ENCODE measurements at regions not wholly inside any gene's neighbourhood (a gene's known extent, or its start where the extent isn't known, plus 50 kb on each side); places are given as distances from the start of the nearest gene placed in this dataset.

GRCh38 chr11:37364246-37364839, 766.3 kb upstream of the RAG2 start:
- no peaks in the 10 kb centered on the region for H3K36me3 ChIP-seq (ENCODE audit: insufficient read depth, low read length)
- H3K9me2 ChIP-seq (ENCODE audit: insufficient read depth, low read length): no peaks in the 10 kb centered on the region
- H4K20me1 ChIP-seq (ENCODE audit: insufficient read depth, low read length): no peaks in the 10 kb centered on the region
- H3K4me2 ChIP-seq (ENCODE audit: low read length): no peak overlapping the region
- no peaks in the 10 kb centered on the region for H3K79me2 ChIP-seq (ENCODE audit: insufficient read depth, low read depth, low read length)
- ChIA-PET CTCF (ENCODE audit: unreplicated experiment) (no interaction called here), POLR2A (no interaction called here)
- no peak overlapping the region for H3K4me3 ChIP-seq (ENCODE audit: low read depth, low read length, poor library complexity, severe bottlenecking)
- intact Hi-C loops (cut with micrococcal nuclease; ENCODE audit: unreplicated experiment): no loop called here
- H3K27ac ChIP-seq (ENCODE audit: low read depth, low read length, poor library complexity, severe bottlenecking): no peak overlapping the region
- no peaks in the 10 kb centered on the region for H3K4me1 ChIP-seq (ENCODE audit: insufficient read depth, low read length, poor library complexity, severe bottlenecking)
- DNase-seq (ENCODE audit: low spot score): no peak
- no TSS peak for BruUV-seq (replicated peaks)
- TF ChIP-seq, protein P1, sequence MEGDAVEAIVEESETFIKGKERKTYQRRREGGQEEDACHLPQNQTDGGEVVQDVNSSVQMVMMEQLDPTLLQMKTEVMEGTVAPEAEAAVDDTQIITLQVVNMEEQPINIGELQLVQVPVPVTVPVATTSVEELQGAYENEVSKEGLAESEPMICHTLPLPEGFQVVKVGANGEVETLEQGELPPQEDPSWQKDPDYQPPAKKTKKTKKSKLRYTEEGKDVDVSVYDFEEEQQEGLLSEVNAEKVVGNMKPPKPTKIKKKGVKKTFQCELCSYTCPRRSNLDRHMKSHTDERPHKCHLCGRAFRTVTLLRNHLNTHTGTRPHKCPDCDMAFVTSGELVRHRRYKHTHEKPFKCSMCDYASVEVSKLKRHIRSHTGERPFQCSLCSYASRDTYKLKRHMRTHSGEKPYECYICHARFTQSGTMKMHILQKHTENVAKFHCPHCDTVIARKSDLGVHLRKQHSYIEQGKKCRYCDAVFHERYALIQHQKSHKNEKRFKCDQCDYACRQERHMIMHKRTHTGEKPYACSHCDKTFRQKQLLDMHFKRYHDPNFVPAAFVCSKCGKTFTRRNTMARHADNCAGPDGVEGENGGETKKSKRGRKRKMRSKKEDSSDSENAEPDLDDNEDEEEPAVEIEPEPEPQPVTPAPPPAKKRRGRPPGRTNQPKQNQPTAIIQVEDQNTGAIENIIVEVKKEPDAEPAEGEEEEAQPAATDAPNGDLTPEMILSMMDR (conservative IDR thresholded peaks at IDR 0.05; ENCODE audit: low read length): no peak
- no peak for TF ChIP-seq EZH2phosphoT487 (IDR thresholded peaks at IDR 0.05; ENCODE audit: borderline replicate concordance, low read depth, low read length)
- no peak overlapping the region for H2AFZ ChIP-seq (ENCODE audit: low read length)
- H3K9me3 ChIP-seq (ENCODE audit: low read length): no peaks in the 10 kb centered on the region

DNA sequence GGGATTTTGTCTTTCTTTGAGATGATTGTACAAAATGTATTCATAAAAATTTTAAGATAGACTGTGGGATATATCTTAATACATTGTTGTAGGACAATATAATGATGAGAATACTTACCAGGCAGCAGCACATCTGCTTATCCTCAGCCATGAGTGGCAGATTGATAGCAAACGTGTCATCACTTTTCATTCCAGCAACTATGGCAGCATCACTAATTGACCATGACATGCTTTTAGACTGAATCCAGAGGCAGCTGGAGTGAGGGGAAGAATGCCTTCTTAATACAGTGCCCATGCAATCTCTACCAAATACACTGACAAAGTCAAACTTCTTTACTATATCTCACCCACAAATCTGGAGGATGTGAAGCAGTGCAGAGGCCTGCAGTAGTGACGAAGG, 755.2 kb upstream of the RAG2 start:
- POLR2A ChIA-PET: no interaction called here
- no peak overlapping the region for H2AFZ ChIP-seq (ENCODE audit: low read length)
- no peak for DNase-seq (ENCODE audit: low spot score)
- CTCF ChIA-PET (ENCODE audit: unreplicated experiment): no interaction called here
- H3K79me2 ChIP-seq (ENCODE audit: insufficient read depth, low read depth, low read length): no peaks in the 10 kb centered on the region
- no peak overlapping the region for H3K4me3 ChIP-seq (ENCODE audit: low read depth, low read length, poor library complexity, severe bottlenecking)
- TF ChIP-seq, protein P1 (conservative IDR thresholded peaks at IDR 0.05; ENCODE audit: low read length): no peak
- no peak for TF ChIP-seq EZH2phosphoT487 (IDR thresholded peaks at IDR 0.05; ENCODE audit: borderline replicate concordance, low read depth, low read length)
- H3K27ac ChIP-seq (ENCODE audit: low read depth, low read length, poor library complexity, severe bottlenecking): no peak overlapping the region
- no peaks in the 10 kb centered on the region for H4K20me1 ChIP-seq (ENCODE audit: insufficient read depth, low read length)
- no peaks in the 10 kb centered on the region for H3K9me3 ChIP-seq (ENCODE audit: low read length)
- intact Hi-C loops (cut with micrococcal nuclease; ENCODE audit: unreplicated experiment): no loop called here
- no peak overlapping the region for H3K4me2 ChIP-seq (ENCODE audit: low read length)
- BruUV-seq (replicated peaks): no TSS peak
- H3K9me2 ChIP-seq (ENCODE audit: insufficient read depth, low read length): no peaks in the 10 kb centered on the region
- no peaks in the 10 kb centered on the region for H3K36me3 ChIP-seq (ENCODE audit: insufficient read depth, low read length)
- H3K4me1 ChIP-seq (ENCODE audit: insufficient read depth, low read length, poor library complexity, severe bottlenecking): no peaks in the 10 kb centered on the region

GRCh38 chr11:37352485-37352884, 754.4 kb upstream of the RAG2 start:
- no peaks in the 10 kb centered on the region for H3K36me3 ChIP-seq (ENCODE audit: insufficient read depth, low read length)
- no peaks in the 10 kb centered on the region for H3K9me3 ChIP-seq (ENCODE audit: low read length)
- intact Hi-C loops (cut with micrococcal nuclease; ENCODE audit: unreplicated experiment): no loop called here
- no peaks in the 10 kb centered on the region for H3K4me1 ChIP-seq (ENCODE audit: insufficient read depth, low read length, poor library complexity, severe bottlenecking)
- H3K4me3 ChIP-seq (ENCODE audit: low read depth, low read length, poor library complexity, severe bottlenecking): no peak overlapping the region
- H2AFZ ChIP-seq (ENCODE audit: low read length): no peak overlapping the region
- ChIA-PET CTCF (ENCODE audit: unreplicated experiment) (no interaction called here), POLR2A (no interaction called here)
- H4K20me1 ChIP-seq (ENCODE audit: insufficient read depth, low read length): no peaks in the 10 kb centered on the region
- no peak for DNase-seq (ENCODE audit: low spot score)
- TF ChIP-seq, protein P1 (conservative IDR thresholded peaks at IDR 0.05; ENCODE audit: low read length): no peak
- no peak for TF ChIP-seq EZH2phosphoT487 (IDR thresholded peaks at IDR 0.05; ENCODE audit: borderline replicate concordance, low read depth, low read length)
- H3K79me2 ChIP-seq (ENCODE audit: insufficient read depth, low read depth, low read length): no peaks in the 10 kb centered on the region
- no peak overlapping the region for H3K27ac ChIP-seq (ENCODE audit: low read depth, low read length, poor library complexity, severe bottlenecking)
- no peaks in the 10 kb centered on the region for H3K9me2 ChIP-seq (ENCODE audit: insufficient read depth, low read length)
- no peak overlapping the region for H3K4me2 ChIP-seq (ENCODE audit: low read length)
- no TSS peak for BruUV-seq (replicated peaks)

All from OCI-LY7 (cell line).